DOHH2 (cell line): ENCODE measurements at regions not wholly inside any gene's neighbourhood (a gene's known extent, or its start where the extent isn't known, plus 50 kb on each side); places are given as distances from the start of the nearest gene placed in this dataset.

ENCODE experiments used
- H3F3A ChIP-seq: fragments of 200-600 bp; sonication (generic), shearing (Covaris generic); 2 replicates; pipeline ENCODE4 v1.6.0; 2016; ENCODE audit warnings: antibody characterized with exemption, mild to moderate bottlenecking; ENCODE audit not compliant: control insufficient read depth, insufficient read depth
- H3K27ac ChIP-seq: fragments of 200-600 bp; sonication (generic); 2 replicates; pipeline ENCODE4 v1.5.1; 2014; ENCODE audit warnings: low read depth, mild to moderate bottlenecking, low read length, moderate library complexity
- H3K27me3 ChIP-seq: fragments of 200-600 bp; sonication (generic); 2 replicates; pipeline ENCODE4 v1.6.1; 2014; ENCODE audit warnings: mild to moderate bottlenecking, low read length, mixed read lengths; ENCODE audit not compliant: control insufficient read depth
- H3K36me3 ChIP-seq: fragments of 200-600 bp; sonication (generic); 2 replicates; pipeline ENCODE4 v1.6.1; 2014; ENCODE audit warnings: mild to moderate bottlenecking, low read length, moderate library complexity, mixed read lengths; ENCODE audit not compliant: control insufficient read depth
- H3K4me1 ChIP-seq: fragments of 200-600 bp; sonication (generic); 2 replicates; pipeline ENCODE4 v1.6.1; 2014; ENCODE audit warnings: mild to moderate bottlenecking, low read length, mixed read lengths; ENCODE audit not compliant: control insufficient read depth
- H3K4me2 ChIP-seq: fragments of 200-600 bp; sonication (generic); 2 replicates; pipeline ENCODE4 v1.6.0; 2014; ENCODE audit warnings: mild to moderate bottlenecking, low read length, moderate library complexity
- H3K4me3 ChIP-seq: fragments of 200-600 bp; sonication (generic); 2 replicates; pipeline ENCODE4 v1.5.1; 2014; ENCODE audit warnings: mild to moderate bottlenecking, low read length, mixed read lengths
- H3K79me2 ChIP-seq: fragments of 200-600 bp; sonication (generic); 2 replicates; pipeline ENCODE4 v1.6.1; 2014; ENCODE audit warnings: mild to moderate bottlenecking, low read length, mixed read lengths; ENCODE audit not compliant: control insufficient read depth
- H3K9me2 ChIP-seq: fragments of 200-600 bp; sonication (generic); replicated peaks from 2 replicates; pipeline ENCODE4 v1.6.1; 2014; ENCODE audit warnings: mild to moderate bottlenecking, low read length, mixed read lengths; ENCODE audit not compliant: control insufficient read depth
- H3K9me3 ChIP-seq: fragments of 200-600 bp; sonication (generic); 2 replicates; pipeline ENCODE4 v1.6.1; 2014; ENCODE audit warnings: antibody characterized with exemption, low read length, mixed read lengths; ENCODE audit not compliant: control insufficient read depth, insufficient read depth
- H4K20me1 ChIP-seq: fragments of 200-600 bp; sonication (generic); 2 replicates; pipeline ENCODE4 v1.6.0; 2014; ENCODE audit warnings: low read depth, mild to moderate bottlenecking, antibody characterized with exemption, low read length, moderate library complexity; ENCODE audit not compliant: control insufficient read depth, insufficient read depth
- CTCF ChIP-seq: fragments of 200-600 bp; sonication (generic); IDR thresholded peaks from one replicate; pipeline ENCODE4 v1.5.1; 2014; ENCODE audit warnings: antibody characterized with exemption, mild to moderate bottlenecking, low read depth, low read length; ENCODE audit not compliant: poor library complexity, severe bottlenecking
- EZH2phosphoT487 ChIP-seq: fragments of 200-600 bp; sonication (generic); IDR thresholded peaks from 2 replicates; pipeline ENCODE4 v1.6.1; 2017; ENCODE audit warnings: borderline replicate concordance, mild to moderate bottlenecking, antibody characterized with exemption, low read length, moderate library complexity, mixed read lengths

GRCh38 chr2:60029566-60029883 is 523.9 kb downstream of the BCL11A start:
- no peaks in the 10 kb centered on the region for H3K9me3 ChIP-seq
- no peaks in the 10 kb centered on the region for H3K36me3 ChIP-seq
- no peaks in the 10 kb centered on the region for H3K79me2 ChIP-seq
- no peaks in the 10 kb centered on the region for H4K20me1 ChIP-seq
- no peaks in the 10 kb centered on the region for H3K27me3 ChIP-seq
- no peaks in the 10 kb centered on the region for H3F3A ChIP-seq
- H3K4me1 ChIP-seq, result no peaks in the 10 kb centered on the region
- no peak overlapping the region for H3K4me3 ChIP-seq
- H3K27ac ChIP-seq, result no peak overlapping the region
- TF ChIP-seq EZH2phosphoT487, result no peak
- TF ChIP-seq CTCF, result no peak
- H3K4me2 ChIP-seq, result no peak overlapping the region
- H3K9me2 ChIP-seq, result no peaks in the 10 kb centered on the region; the same call in 1 of the 2 replicates

- no peaks in the 10 kb centered on the region; the same call in 1 of the 2 replicates for H3K9me2 ChIP-seq
- no peaks in the 10 kb centered on the region for H3F3A ChIP-seq
- H3K4me2 ChIP-seq, result no peak overlapping the region
- H3K9me3 ChIP-seq, result no peaks in the 10 kb centered on the region
- H4K20me1 ChIP-seq, result no peaks in the 10 kb centered on the region
- H3K4me3 ChIP-seq, result no peak overlapping the region
- no peaks in the 10 kb centered on the region for H3K4me1 ChIP-seq
- H3K36me3 ChIP-seq, result no peaks in the 10 kb centered on the region
- no peak overlapping the region for H3K27ac ChIP-seq
- TF ChIP-seq CTCF, result no peak
- TF ChIP-seq EZH2phosphoT487, result no peak
- no peaks in the 10 kb centered on the region for H3K79me2 ChIP-seq
- no peaks in the 10 kb centered on the region for H3K27me3 ChIP-seq
These were observed 524.4 kb downstream of the BCL11A start for GRCh38 chr2:60028849-60029565.

- Histone ChIP-seq H3K9me2 (no peaks in the 10 kb centered on the region; the same call in 1 of the 2 replicates), H3K27ac (no peak overlapping the region), H3K36me3 (no peaks in the 10 kb centered on the region), H3K9me3 (no peaks in the 10 kb centered on the region), H3K4me3 (no peak overlapping the region), H4K20me1 (no peaks in the 10 kb centered on the region), H3K4me2 (no peak overlapping the region), H3F3A (no peaks in the 10 kb centered on the region), H3K27me3 (no peaks in the 10 kb centered on the region), H3K4me1 (no peaks in the 10 kb centered on the region), H3K79me2 (no peaks in the 10 kb centered on the region)
- TF ChIP-seq EZH2phosphoT487 (no peak), CTCF (no peak)
These were observed 528.0 kb downstream of the BCL11A start for GRCh38 chr2:60025496-60025895.
